NAMALWA (cell line): ENCODE measurements at regions not wholly inside any gene's neighbourhood (a gene's known extent, or its start where the extent isn't known, plus 50 kb on each side); places are given as distances from the start of the nearest gene placed in this dataset.
A peak's percentile ranks its signal among the peaks of the same experiment; 100 is the strongest.

Experiments used
- DNase-seq: peaks from one replicate; pipeline ENCODE4 v3.0.0-alpha.2; 2015; ENCODE audit warnings: low spot score

GRCh38 chr13:24050292-24050711, 110.2 kb upstream of the SPATA13 start:
- DNase-seq, result no peak

- no peak for DNase-seq
Measured at GRCh38 chr13:24050796-24051715, 109.5 kb upstream of the SPATA13 start.

DNA sequence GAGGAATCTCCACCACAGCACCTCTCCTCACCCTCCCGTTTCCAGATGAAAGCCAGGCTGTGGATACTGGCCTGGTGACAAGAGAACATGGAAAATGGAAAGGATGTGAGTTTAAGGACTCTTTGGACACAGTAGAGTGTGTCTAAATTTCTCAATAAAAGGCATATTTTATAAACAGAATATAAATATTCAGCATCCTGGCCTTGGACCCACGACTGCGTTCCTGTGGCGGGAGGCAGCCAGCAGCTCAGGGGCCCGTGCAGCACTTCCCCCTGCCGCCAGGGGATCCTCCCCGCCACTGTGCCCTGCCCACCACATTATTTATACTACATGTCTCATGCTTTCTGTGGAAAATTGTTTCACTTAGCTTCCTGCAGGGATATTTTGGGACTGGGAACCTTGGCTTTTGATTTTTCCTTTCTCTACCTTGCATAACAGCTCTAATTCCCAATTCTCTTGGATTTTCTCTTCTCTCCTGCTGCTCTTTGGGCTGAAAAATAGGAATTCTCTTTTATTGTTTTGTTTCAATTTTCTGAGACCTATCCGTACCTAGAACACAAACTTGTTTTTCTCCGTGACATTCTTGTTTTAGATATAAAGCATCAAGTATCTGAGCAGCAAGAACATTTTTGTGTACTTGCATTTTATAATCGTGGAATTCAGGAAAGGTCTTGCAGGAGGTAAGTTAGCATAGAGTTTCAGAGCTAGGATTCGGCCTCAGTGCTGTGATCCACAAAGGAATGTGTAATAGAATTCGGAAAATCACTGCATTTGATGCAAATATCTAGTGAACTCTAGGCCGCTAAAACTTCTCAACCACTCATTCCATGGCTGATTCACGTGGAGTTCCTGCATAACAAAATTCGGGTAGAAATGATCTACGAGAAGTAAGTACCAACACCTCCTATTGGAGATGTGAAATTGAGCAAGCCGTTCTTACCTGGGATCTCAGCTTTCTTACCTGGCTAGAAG, 107.7 kb upstream of the SPATA13 start:
- peak; percentile 17 for DNase-seq

DNA sequence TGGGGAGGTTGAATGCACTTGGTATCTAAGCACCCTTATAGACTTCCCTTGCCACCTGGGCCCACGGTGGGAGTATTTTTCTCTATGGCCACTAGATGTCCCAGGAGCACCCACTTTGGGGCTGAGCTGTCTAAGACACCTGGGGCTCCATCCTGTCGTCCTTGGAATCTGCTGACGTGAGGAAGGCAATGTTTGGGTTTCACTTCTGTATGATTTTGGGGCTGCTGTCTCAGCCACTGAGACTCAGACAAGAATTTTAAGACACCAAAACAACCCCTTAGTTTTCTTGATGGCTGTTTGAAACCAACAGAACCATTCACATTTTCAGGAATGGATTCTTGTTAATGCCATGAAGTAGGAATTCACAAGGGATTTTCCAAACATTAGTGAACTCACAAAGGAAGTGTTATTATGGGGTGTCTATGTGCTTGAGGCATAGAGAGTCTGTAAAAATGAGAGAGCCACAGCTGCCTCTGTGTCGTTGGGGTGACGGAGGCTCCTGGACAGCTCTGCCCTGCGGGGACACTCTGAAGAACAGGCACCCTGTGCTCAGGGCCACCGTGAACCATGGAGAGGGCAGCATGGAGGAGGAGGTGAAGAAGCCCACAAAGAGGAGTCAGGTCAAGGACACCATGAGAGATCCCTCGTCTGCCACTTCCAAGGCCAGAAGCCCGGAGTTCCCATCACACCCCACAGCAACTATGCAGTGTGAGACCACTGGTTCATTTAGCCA, 106.8 kb upstream of the SPATA13 start:
- DNase-seq, result peak; percentile 91

DNA sequence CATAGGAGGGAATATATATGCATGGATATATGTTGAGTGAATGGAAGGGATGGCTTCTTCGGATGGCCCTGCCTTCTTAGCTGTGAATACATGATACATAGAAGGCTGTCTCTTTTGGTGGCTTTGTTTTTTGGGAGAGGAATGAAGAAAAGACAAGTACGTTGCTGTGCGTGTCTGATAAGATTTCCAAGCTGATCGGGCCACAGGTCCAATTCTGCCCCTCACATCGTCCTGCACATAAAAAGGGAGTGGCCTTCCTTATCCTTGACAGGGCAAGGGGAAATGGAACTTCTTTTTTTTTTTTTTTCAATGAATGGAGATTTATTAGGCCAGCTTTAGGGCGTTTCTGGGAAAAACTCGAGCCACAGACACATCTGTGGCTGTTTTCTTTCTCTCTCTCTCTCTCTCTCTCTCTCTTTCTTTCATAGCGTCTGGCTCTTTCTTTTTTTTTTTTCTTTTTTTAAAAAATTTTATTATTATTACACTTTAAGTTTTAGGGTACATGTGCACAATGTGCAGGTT, 103.8 kb upstream of the SPATA13 start:
- DNase-seq, result no peak

- DNase-seq, result no peak
Measured at GRCh38 chr13:24060993-24061392, 99.5 kb upstream of the SPATA13 start.

GRCh38 chr13:24063281-24063877, 97.1 kb upstream of the SPATA13 start:
- DNase-seq, result no peak

- DNase-seq, result no peak
Measured at GRCh38 chr13:24064371-24064770, 96.1 kb upstream of the SPATA13 start.

DNA sequence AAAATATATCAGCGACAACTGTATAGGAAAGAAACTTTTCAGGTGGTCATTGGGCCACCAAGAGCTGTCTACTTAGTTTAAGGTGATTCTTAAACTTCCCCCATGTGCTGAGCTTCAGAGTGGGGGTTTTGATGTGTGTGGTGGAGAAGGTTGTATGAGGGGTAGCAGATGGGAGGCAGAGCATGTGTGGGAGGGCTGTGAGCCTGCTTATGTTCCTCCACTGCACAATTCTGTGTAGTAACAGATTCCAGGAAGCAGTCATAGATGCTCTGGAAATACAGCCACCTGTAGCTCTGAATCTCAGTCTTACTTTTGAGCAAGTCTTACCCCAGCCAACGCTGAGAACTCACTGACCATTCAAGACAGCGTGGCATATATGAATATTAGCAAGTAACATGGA, 95.3 kb upstream of the SPATA13 start:
- DNase-seq, result no peak

- no peak for DNase-seq
Measured at GRCh38 chr13:24066405-24067295, 93.9 kb upstream of the SPATA13 start.

DNA sequence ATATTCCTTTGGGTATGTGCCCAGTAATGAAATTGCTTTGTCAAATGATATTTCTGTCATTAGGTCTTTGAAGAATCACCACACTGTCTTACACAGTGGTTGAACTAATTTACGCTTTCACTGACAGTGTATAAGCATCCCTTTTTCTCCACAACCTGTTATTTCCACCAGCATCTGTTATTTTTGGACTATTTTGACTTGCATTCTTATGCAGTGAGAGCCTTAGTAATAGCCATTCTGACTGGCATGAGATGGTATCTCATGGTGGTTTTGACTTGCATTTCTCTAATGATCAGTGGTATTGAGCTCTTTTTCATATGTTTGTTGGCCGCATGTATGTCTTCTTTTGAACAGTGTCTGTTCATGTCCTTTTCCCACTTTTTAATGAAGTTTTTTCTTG, 92.0 kb upstream of the SPATA13 start:
- no peak for DNase-seq

- DNase-seq, result no peak
Measured at GRCh38 chr13:24071016-24071415, 89.5 kb upstream of the SPATA13 start.

GRCh38 chr13:24071423-24072075, 89.0 kb upstream of the SPATA13 start:
- no peak for DNase-seq

GRCh38 chr13:24073657-24074056, 86.9 kb upstream of the SPATA13 start:
- no peak for DNase-seq

GRCh38 chr13:24074678-24075077, 85.8 kb upstream of the SPATA13 start:
- peak; percentile 25 for DNase-seq

DNA sequence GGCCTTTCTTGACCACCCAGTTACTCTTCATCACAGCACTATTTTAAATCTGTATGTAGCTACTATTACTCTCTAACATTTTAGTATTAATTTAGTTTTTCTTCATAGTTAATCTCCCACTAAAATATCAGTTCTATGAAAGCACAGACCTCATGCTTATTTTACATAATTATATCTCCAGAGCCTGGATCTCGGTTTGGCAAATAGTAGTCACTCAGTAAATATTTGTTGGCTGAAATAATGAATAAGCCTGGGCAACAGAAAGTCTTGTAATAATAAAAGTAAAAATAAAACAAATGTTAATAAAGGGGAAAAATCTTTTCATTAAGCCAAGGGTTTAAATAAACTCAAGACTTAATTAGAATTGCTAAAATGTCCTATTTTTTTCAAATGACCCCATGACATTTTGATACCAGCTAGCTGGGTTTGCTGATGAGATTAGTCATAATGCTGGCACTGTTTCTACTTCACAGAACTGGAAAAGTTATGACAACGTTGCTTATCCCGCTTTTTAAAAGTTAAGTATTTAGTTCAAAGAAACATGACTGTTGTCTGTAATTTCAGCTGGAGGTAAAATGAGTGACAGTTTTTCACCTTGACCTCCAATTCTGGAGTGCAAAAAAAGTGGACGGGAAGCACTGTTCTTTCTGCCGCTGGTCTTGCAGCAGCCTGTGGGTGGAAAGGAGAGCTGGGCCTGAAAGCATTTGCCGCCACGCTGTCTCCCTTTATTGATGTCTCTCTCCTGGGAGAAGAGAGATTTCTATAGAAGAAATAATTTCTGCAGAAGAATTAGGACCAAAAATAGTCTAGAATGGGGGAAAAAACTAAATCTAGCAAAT, 85.2 kb upstream of the SPATA13 start:
- no peak for DNase-seq

- no peak for DNase-seq
Measured at GRCh38 chr13:24076109-24076508, 84.4 kb upstream of the SPATA13 start.

DNA sequence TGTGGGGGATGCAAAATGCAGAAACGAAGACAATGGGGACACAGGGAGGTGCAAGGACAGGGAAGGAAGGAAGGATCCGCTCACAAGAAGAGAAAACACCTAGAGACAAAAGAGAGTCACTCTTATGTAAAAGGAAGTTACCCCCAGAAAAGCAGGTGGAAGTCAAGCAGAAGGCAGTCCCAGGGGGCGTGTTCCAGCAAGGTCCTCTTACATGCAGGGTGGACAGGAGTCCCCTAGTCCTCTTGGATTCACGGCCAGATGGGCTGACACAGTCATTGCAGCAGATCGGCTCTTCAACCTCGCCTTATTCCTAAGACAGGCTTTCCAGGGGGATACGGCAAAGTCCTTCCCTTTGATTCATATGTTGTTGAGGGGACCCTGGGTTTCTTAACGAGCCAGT, 83.9 kb upstream of the SPATA13 start:
- no peak for DNase-seq

DNA sequence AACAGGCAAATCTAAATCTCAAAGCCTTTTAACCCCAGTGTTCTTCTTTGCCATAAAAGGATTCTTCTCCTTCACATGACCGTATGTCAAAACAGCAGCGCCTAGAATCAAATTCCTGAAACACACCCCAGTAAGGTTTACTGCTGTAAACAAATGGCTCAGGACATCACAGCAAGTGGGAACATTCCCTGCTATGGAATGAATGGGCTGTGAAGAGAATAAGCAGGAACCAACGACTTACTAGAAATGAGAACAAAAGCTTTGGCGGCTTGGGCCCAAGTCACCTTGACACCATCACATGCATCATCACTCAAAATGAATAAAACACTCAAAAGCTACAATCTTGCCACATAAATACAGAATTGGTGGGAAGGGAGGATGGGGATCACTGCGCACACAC, 80.4 kb upstream of the SPATA13 start:
- DNase-seq, result no peak
